CD4-positive, alpha-beta T cell (primary cell): ENCODE measurements at regions not wholly inside any gene's neighbourhood (a gene's known extent, or its start where the extent isn't known, plus 50 kb on each side); places are given as distances from the start of the nearest gene placed in this dataset.

Experiments
- ATAC-seq: fragments of 200-7000 bp; cut with Tn5 transposase; one replicate; pipeline ENCODE4 v1.10.0; 2022; ENCODE audit warnings: mild to moderate bottlenecking; ENCODE audit not compliant: poor library complexity
- CTCF ChIA-PET: fragments of 350-600 bp; sonication (Branson Sonifier 250); formaldehyde crosslinking; loops from one replicate; lab custom pipeline; 2021; ENCODE audit warnings: antibody characterized with exemption, inconsistent platforms; lab: Charles Lee
- POLR2A ChIA-PET: fragments of 350-600 bp; sonication (Branson Sonifier 250); formaldehyde crosslinking; loops from one replicate; lab custom pipeline; 2021; ENCODE audit warnings: antibody characterized with exemption, inconsistent platforms; lab: Charles Lee
- DNase-seq, 14 experiments: peaks; one replicate each; pipeline ENCODE4 v3.0.0-alpha.2; 2013 to 2020; ENCODE audit warnings: mixed read lengths in 2 of 14
- H3K27ac ChIP-seq, 2 donors: one replicate each; pipeline versions ENCODE4 v1.5.1 to v1.7.0; 2013; ENCODE audit warnings: low read length in 2 of 2, low read depth in 1 of 2, mild to moderate bottlenecking in 1 of 2
- H3K27me3 ChIP-seq, 2 experiments: 1 replicate in 1 of 2; 2 replicates in 1 of 2; pipeline versions ENCODE4 v1.6.1 to v1.7.0; 2013; ENCODE audit warnings: low read length in 2 of 2, control low read depth in 1 of 2, mild to moderate bottlenecking in 1 of 2, moderate library complexity in 1 of 2; ENCODE audit not compliant: insufficient read depth in 2 of 2, control insufficient read depth in 1 of 2
- H3K36me3 ChIP-seq: one replicate; pipeline ENCODE4 v1.6.1; 2013; ENCODE audit warnings: low read length, control low read depth; ENCODE audit not compliant: insufficient read depth
- H3K4me1 ChIP-seq: one replicate; pipeline ENCODE4 v1.6.1; 2013; ENCODE audit warnings: low read length, control low read depth; ENCODE audit not compliant: insufficient read depth
- H3K4me3 ChIP-seq: one replicate; pipeline ENCODE4 v1.5.1; 2013; ENCODE audit warnings: mild to moderate bottlenecking, low read length, moderate library complexity
- H3K9me3 ChIP-seq, 2 experiments: 1 replicate in 1 of 2; 2 replicates in 1 of 2; pipeline versions ENCODE4 v1.6.1 to v1.7.0; 2013; ENCODE audit warnings: low read length in 2 of 2, mild to moderate bottlenecking in 2 of 2, control low read depth in 1 of 2, moderate library complexity in 1 of 2; ENCODE audit not compliant: control insufficient read depth in 1 of 2, insufficient read depth in 1 of 2
- H3K27ac Mint-ChIP-seq: one replicate; pipeline ENCODE4 v1.8.0; 2020; ENCODE audit warnings: mixed read lengths
- H3K27me3 Mint-ChIP-seq: one replicate; pipeline ENCODE4 v1.8.0; 2021; ENCODE audit warnings: mixed read lengths
- H3K36me3 Mint-ChIP-seq: one replicate; pipeline ENCODE4 v1.8.0; 2021; ENCODE audit warnings: low read depth, mixed read lengths
- H3K4me1 Mint-ChIP-seq: one replicate; pipeline ENCODE4 v1.8.0; 2021; ENCODE audit warnings: low read depth, mixed read lengths
- H3K4me3 Mint-ChIP-seq: one replicate; pipeline ENCODE4 v1.8.0; 2020; ENCODE audit warnings: mild to moderate bottlenecking, mixed read lengths
- H3K9me3 Mint-ChIP-seq: one replicate; pipeline ENCODE4 v1.8.0; 2020; ENCODE audit warnings: mixed read lengths
- CTCF ChIP-seq: fragments of 200-600 bp; IDR thresholded peaks from one replicate; pipeline ENCODE4 v1.8.0; 2022; ENCODE audit warnings: antibody characterized with exemption, mild to moderate bottlenecking
- intact Hi-C, 2 experiments: fragments of 100-400 bp; cut with DNase I in 1 of 2; cut with micrococcal nuclease in 1 of 2; formaldehyde crosslinking; loops; one replicate each; pipeline versions ENCODE4 v1.15.1 to v1.9.0; 2023 to 2025; cut with DNase I, micrococcal nuclease

- Histone ChIP-seq H3K36me3 (no peaks in the 10 kb centered on the region), H3K27me3 (no peaks in the 10 kb centered on the region), H3K9me3 (peaks cover 0 to 4% of the 10 kb centered on the region in 2 experiments), H3K4me1 (no peaks in the 10 kb centered on the region), H3K4me3 (no peak overlapping the region), H3K27ac (no peak overlapping the region)
- Mint-ChIP-seq H3K27ac (no peak overlapping the region), H3K4me3 (no peak overlapping the region), H3K36me3 (peaks cover 4% of the 10 kb centered on the region), H3K4me1 (no peaks in the 10 kb centered on the region), H3K9me3 (peaks cover 7% of the 10 kb centered on the region), H3K27me3 (peaks cover 19% of the 10 kb centered on the region)
- no peak for TF ChIP-seq CTCF
- DNase-seq (no peak), ATAC-seq (no peak)
- ChIA-PET CTCF (no interaction called here), POLR2A (no interaction called here)
- intact Hi-C loops: no loop called here
These were observed 253.3 kb upstream of the OSR1 start for GRCh38 chr2:19611491-19612332.

GRCh38 chr2:19609266-19609665 lies 250.8 kb upstream of the OSR1 start:
- Mint-ChIP-seq H3K27me3 (peaks cover 19% of the 10 kb centered on the region), H3K4me1 (no peaks in the 10 kb centered on the region), H3K9me3 (no peaks in the 10 kb centered on the region), H3K36me3 (no peaks in the 10 kb centered on the region), H3K27ac (no peak overlapping the region), H3K4me3 (no peak overlapping the region)
- H3K27me3 ChIP-seq: no peaks in the 10 kb centered on the region
- TF ChIP-seq CTCF: no peak
- H3K9me3 ChIP-seq: no peaks in the 10 kb centered on the region
- H3K27ac ChIP-seq: no peak overlapping the region
- DNase-seq: no peak
- CTCF ChIA-PET: no interaction called here
- H3K4me1 ChIP-seq: no peaks in the 10 kb centered on the region
- no peak for ATAC-seq
- no peaks in the 10 kb centered on the region for H3K36me3 ChIP-seq
- intact Hi-C loops: no loop called here
- H3K4me3 ChIP-seq: no peak overlapping the region
- POLR2A ChIA-PET: no interaction called here

DNA sequence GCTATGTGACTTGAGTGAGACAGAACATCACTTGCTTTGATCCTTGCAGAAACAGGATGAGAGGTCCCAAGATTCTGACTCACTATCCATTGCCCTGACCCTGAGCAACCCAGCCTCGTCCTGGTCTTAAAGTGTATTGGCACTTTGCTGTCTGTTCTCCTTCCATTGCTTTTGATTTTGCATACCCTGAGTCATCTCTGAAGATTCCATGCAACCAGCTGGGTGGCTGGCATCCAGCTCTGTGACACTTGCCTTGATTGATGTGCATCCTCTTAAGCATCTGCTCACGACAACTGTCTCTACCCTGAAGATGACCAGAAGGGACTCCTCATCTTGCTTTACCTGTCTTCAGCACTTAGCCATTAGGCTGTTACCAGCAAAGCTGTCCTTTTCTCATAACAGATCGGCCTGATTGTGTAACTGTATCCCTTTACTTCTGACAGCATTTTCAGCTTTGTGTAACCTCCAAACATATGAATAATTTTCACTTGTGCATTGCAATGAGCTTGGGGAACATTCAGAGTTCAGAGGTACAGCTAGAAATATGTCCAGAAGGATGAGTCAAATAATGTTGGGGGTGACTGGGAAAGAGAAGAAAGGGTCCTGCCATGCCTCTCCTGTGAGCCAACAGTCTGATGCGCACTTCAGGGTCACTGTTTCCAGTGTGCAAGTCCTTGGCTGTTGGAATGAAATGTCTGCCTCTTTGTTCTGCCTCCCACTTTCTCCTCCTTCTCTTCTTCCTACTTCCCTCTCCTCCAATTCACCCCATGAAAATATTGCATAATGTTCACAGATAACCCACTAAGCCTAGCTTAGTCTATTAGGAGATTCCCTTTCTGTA lies 249.7 kb upstream of the OSR1 start:
- peaks cover 3% of the 10 kb centered on the region for H3K9me3 Mint-ChIP-seq
- ATAC-seq: no peak
- H3K27me3 ChIP-seq: no peaks in the 10 kb centered on the region
- CTCF ChIA-PET: no interaction called here
- H3K9me3 ChIP-seq: no peaks in the 10 kb centered on the region
- no peak overlapping the region for H3K4me3 ChIP-seq
- no peak for DNase-seq
- POLR2A ChIA-PET: no interaction called here
- TF ChIP-seq CTCF: no peak
- H3K27ac ChIP-seq: no peak overlapping the region
- no peaks in the 10 kb centered on the region for H3K36me3 Mint-ChIP-seq
- peaks cover 19% of the 10 kb centered on the region for H3K27me3 Mint-ChIP-seq
- intact Hi-C loops: no loop called here
- H3K4me3 Mint-ChIP-seq: no peak overlapping the region
- H3K36me3 ChIP-seq: no peaks in the 10 kb centered on the region
- no peaks in the 10 kb centered on the region for H3K4me1 ChIP-seq
- H3K27ac Mint-ChIP-seq: no peak overlapping the region
- H3K4me1 Mint-ChIP-seq: no peaks in the 10 kb centered on the region
